HepG2 (cell line): ENCODE measurements at regions not wholly inside any gene's neighbourhood (a gene's known extent, or its start where the extent isn't known, plus 50 kb on each side); places are given as distances from the start of the nearest gene placed in this dataset.
"Not testable (repeated sequence)": the region's sequence is repeated elsewhere in the genome, so short reads cannot be mapped to it uniquely, and the experiment has no call there.

ENCODE experiments used
- ATAC-seq: fragments of 200-7000 bp; cut with Tn5 transposase; 3 replicates; pipeline ENCODE4 v1.9.1; 2020; ENCODE audit warnings: mild to moderate bottlenecking, moderate library complexity
- BruUV-seq: library from RNA; stranded (reverse); fragments of 400-500 nt; replicated peaks from 2 replicates; lab custom pipeline; 2021; lab: Mats Ljungman, UMichigan
- CTCF ChIA-PET: fragments of 300-600 bp; formaldehyde crosslinking; extraction: SDS; loops from one replicate; lab custom pipeline; 2021; ENCODE audit warnings: low total read pairs, inconsistent platforms, low intra/inter-chr PET ratio; lab: Yijun Ruan, JAX
- POLR2A ChIA-PET: fragments of 350-600 bp; sonication (Branson Sonifier 250); formaldehyde crosslinking; loops from one replicate; lab custom pipeline; 2020; ENCODE audit warnings: antibody characterized with exemption, inconsistent platforms; lab: Yijun Ruan, JAX
- DNase-seq: peaks from one replicate; pipeline ENCODE4 v3.0.0-alpha.2; 2015; ENCODE audit warnings: low spot score
- FAIRE-seq: peaks from 3 replicates; lab custom pipeline; 2011; peaks lifted over from hg19 to GRCh38; lab: Jason Lieb, UNC
- H2AFZ ChIP-seq: one replicate; pipeline ENCODE4 v1.6.1; 2011; ENCODE audit warnings: low read length, inconsistent platforms
- H3K27ac ChIP-seq: fragments of 300-600 bp; 3 replicates; pipeline ENCODE4 v1.8.0; 2011; ENCODE audit warnings: mixed run types, mild to moderate bottlenecking, mixed read lengths, low read length, inconsistent platforms; ENCODE audit not compliant: insufficient read depth; ENCODE audit errors: extremely low read length
- H3K27me3 ChIP-seq, 2 experiments: fragments of 200-600 bp in 1 of 2; 2 replicates in 1 of 2; 3 replicates in 1 of 2; pipeline versions ENCODE4 v1.6.0 to v1.8.0; 2011; ENCODE audit warnings: low read length in 2 of 2, mild to moderate bottlenecking in 2 of 2, moderate library complexity in 2 of 2, inconsistent platforms in 1 of 2; ENCODE audit not compliant: insufficient read depth in 2 of 2, control insufficient read depth in 1 of 2
- H3K36me3 ChIP-seq, 2 experiments: fragments of 200-600 bp in 1 of 2; replicated peaks in 1 of 2; 2 replicates in 1 of 2; 3 replicates in 1 of 2; pipeline versions ENCODE4 v1.5.1 to v1.8.0; 2011; ENCODE audit warnings: low read length in 2 of 2, inconsistent platforms in 1 of 2; ENCODE audit not compliant: insufficient read depth in 2 of 2, control insufficient read depth in 1 of 2
- H3K4me1 ChIP-seq: 2 replicates; pipeline ENCODE4 v1.5.1; 2012; ENCODE audit warnings: low read length, inconsistent platforms; ENCODE audit not compliant: insufficient read depth
- H3K4me2 ChIP-seq: 2 replicates; pipeline ENCODE4 v1.6.0; 2011; ENCODE audit warnings: low read depth, low read length, inconsistent platforms
- H3K4me3 ChIP-seq, 3 experiments: fragments of 200-600 bp in 1 of 3; sonication (generic), shearing (Covaris generic) in 1 of 3; replicated peaks in 1 of 3; 2 replicates each; pipeline ENCODE4 v1.5.1; 2011 to 2016; ENCODE audit warnings: low read length in 3 of 3, inconsistent platforms in 2 of 3, low read depth in 2 of 3, mild to moderate bottlenecking in 2 of 3, control low read depth in 1 of 3, mixed read lengths in 1 of 3; ENCODE audit not compliant: insufficient read depth in 1 of 3
- H3K79me2 ChIP-seq: one replicate; pipeline ENCODE4 v1.6.1; 2011; ENCODE audit warnings: low read length, inconsistent platforms; ENCODE audit not compliant: insufficient read depth
- H3K9ac ChIP-seq: 2 replicates; pipeline ENCODE4 v1.6.0; 2011; ENCODE audit warnings: mild to moderate bottlenecking, low read depth, low read length, inconsistent platforms; ENCODE audit not compliant: insufficient read depth
- H3K9me3 ChIP-seq: 2 replicates; pipeline ENCODE4 v1.5.1; 2012; ENCODE audit warnings: mild to moderate bottlenecking, low read length
- H4K20me1 ChIP-seq: 2 replicates; pipeline ENCODE4 v1.6.0; 2011; ENCODE audit warnings: inconsistent platforms, mild to moderate bottlenecking, low read length, moderate library complexity; ENCODE audit not compliant: insufficient read depth
- ADNP ChIP-seq: sonication (generic); formaldehyde crosslinking; IDR thresholded peaks from 2 replicates; pipeline ENCODE4 v1.4.0; 2020; ENCODE audit warnings: missing genetic modification reagents
- ZFP36L2 ChIP-seq: sonication (generic); formaldehyde crosslinking; IDR thresholded peaks from 2 replicates; pipeline ENCODE4 v1.4.0; 2020; ENCODE audit warnings: missing genetic modification reagents
- ZMYM4 ChIP-seq: sonication (generic); formaldehyde crosslinking; IDR thresholded peaks from 2 replicates; pipeline ENCODE4 v1.8.1; 2023; ENCODE audit warnings: mild to moderate bottlenecking, missing genetic modification reagents
- WGBS: methylation state at CpG from one replicate; pipeline ENCODE4 v1.1.6; 2017; ENCODE audit warnings: low lambda C conversion rate; 5-methylcytosine and 5-hydroxymethylcytosine counted together
- in situ Hi-C: cut with HindIII; loops from 2 replicates; pipeline ENCODE4 v1.10.0; 2017; ENCODE audit warnings: low pct_unique_long_range_greater_than_20kb; ENCODE audit not compliant: extremely low pct_ligation_motif_present
- intact Hi-C: fragments of 100-400 bp; cut with micrococcal nuclease; formaldehyde crosslinking; loops from one replicate; pipeline ENCODE4 v1.10.0; 2022; ENCODE audit not compliant: unreplicated experiment
- TF ChIP-seq, protein P1 (sequence below): sonication (generic); formaldehyde crosslinking; conservative IDR thresholded peaks from 2 replicates; pipeline ENCODE4 v1.4.0; 2020; ENCODE audit warnings: mild to moderate bottlenecking, missing genetic modification reagents, moderate library complexity

DNA sequence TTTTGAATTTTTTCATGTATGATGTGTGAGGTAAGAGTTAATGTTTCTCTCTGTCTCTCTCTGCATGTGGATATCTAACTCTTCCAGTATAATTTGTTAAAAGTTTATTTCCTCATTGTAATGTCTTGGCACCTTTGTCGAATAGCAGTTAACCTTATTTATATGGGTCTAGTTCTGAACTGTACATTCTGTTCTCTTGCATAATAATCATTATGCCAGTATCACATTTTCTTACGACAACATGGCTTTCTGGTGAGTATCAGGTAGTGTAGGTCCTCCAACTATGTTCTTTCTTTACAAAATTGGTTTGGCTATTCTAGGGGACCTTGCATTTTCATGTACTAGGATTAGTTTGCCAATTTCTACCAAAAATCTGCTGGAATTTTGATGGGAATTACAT lies 337.0 kb upstream of the FZD8 start (continued):
- TF ChIP-seq, protein P1, sequence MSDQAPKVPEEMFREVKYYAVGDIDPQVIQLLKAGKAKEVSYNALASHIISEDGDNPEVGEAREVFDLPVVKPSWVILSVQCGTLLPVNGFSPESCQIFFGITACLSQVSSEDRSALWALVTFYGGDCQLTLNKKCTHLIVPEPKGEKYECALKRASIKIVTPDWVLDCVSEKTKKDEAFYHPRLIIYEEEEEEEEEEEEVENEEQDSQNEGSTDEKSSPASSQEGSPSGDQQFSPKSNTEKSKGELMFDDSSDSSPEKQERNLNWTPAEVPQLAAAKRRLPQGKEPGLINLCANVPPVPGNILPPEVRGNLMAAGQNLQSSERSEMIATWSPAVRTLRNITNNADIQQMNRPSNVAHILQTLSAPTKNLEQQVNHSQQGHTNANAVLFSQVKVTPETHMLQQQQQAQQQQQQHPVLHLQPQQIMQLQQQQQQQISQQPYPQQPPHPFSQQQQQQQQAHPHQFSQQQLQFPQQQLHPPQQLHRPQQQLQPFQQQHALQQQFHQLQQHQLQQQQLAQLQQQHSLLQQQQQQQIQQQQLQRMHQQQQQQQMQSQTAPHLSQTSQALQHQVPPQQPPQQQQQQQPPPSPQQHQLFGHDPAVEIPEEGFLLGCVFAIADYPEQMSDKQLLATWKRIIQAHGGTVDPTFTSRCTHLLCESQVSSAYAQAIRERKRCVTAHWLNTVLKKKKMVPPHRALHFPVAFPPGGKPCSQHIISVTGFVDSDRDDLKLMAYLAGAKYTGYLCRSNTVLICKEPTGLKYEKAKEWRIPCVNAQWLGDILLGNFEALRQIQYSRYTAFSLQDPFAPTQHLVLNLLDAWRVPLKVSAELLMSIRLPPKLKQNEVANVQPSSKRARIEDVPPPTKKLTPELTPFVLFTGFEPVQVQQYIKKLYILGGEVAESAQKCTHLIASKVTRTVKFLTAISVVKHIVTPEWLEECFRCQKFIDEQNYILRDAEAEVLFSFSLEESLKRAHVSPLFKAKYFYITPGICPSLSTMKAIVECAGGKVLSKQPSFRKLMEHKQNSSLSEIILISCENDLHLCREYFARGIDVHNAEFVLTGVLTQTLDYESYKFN (CRISPR knock-in tag) = no peak
- no peak for TF ChIP-seq ZFP36L2 (CRISPR knock-in tag)
- no peak for TF ChIP-seq ADNP (CRISPR knock-in tag)
- TF ChIP-seq ZMYM4 = no peak

DNA sequence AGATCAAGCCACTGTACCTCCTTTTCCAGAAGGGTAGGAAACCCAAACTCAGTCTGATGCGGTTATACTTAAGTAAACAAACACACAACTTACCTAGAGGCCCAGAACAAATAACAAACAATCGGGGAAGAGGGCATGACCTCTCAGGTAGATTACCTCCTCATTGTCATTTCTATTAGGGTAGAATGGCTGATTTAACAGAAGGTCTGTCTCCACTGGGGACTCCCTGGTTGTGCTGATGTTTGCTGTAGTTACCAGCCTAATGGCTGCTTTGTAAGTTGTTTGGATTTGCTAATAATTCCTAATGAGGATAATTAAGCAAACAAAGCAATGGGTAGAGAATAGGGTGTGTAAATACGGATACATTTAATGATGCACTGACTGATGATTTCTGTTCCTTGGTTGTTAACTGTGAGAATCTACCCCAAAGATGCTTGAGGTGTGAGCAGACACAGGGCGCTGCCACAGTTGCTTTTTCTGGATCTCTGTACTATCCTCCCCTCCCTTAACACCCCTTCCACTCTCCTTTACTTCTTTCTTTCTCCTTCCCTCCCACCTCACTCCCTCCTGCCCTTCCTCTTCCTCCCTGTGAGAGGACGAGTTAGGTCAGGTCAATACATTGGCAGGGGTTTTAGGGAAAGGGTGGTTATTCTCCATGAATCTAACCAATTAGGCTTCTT lies 332.0 kb upstream of the FZD8 start:
- CTCF ChIA-PET, in situ Hi-C loops, H3K79me2 ChIP-seq, H4K20me1 ChIP-seq, H3K27ac ChIP-seq, DNase-seq, H3K27me3 ChIP-seq, BruUV-seq, H2AFZ ChIP-seq, ATAC-seq, H3K9me3 ChIP-seq, H3K4me1 ChIP-seq, H3K36me3 ChIP-seq, H3K4me3 ChIP-seq, intact Hi-C loops, H3K9ac ChIP-seq, FAIRE-seq, H3K4me2 ChIP-seq, POLR2A ChIA-PET: not testable (repeated sequence)
- WGBS = 11% methylated on average over 5 of the region's 5 CpGs
